A673 (cell line): ENCODE measurements at regions not wholly inside any gene's neighbourhood (a gene's known extent, or its start where the extent isn't known, plus 50 kb on each side); places are given as distances from the start of the nearest gene placed in this dataset.

Source experiments
- EZH2 ChIP-seq: fragments of 200-600 bp; sonication (generic); IDR thresholded peaks from 2 replicates; pipeline ENCODE4 v1.6.1; 2017; ENCODE audit warnings: borderline replicate concordance, low read depth, mild to moderate bottlenecking, mixed read lengths, antibody characterized with exemption, low read length; ENCODE audit not compliant: poor library complexity, severe bottlenecking
- TF ChIP-seq, protein P1 (sequence below): fragments of 300-800, 200-600 bp; sonication (generic); conservative IDR thresholded peaks from 2 replicates; pipeline ENCODE4 v1.5.1; 2017; ENCODE audit warnings: low read depth, mild to moderate bottlenecking, antibody characterized with exemption, low read length, moderate library complexity, mixed read lengths

DNA sequence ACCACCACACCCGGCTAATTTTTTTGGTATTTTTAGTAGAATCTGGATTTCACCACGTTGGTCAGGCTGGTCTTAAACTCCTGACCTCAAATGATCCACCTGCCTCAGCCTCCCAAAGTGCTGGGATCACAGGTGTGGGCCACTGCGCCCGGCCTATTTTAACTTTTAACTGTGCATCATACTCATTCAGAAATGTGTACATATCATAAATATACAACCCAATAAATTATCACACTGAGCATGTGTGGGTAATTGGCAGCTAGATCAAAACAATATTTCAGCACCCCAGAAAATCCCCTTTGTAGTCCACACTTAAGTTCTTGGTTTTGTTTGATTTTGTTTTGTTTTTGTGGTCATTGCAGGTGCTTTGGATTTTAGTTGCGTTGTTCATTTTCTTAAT is 228.9 kb upstream of the ZNF217 start:
- TF ChIP-seq, protein P1, sequence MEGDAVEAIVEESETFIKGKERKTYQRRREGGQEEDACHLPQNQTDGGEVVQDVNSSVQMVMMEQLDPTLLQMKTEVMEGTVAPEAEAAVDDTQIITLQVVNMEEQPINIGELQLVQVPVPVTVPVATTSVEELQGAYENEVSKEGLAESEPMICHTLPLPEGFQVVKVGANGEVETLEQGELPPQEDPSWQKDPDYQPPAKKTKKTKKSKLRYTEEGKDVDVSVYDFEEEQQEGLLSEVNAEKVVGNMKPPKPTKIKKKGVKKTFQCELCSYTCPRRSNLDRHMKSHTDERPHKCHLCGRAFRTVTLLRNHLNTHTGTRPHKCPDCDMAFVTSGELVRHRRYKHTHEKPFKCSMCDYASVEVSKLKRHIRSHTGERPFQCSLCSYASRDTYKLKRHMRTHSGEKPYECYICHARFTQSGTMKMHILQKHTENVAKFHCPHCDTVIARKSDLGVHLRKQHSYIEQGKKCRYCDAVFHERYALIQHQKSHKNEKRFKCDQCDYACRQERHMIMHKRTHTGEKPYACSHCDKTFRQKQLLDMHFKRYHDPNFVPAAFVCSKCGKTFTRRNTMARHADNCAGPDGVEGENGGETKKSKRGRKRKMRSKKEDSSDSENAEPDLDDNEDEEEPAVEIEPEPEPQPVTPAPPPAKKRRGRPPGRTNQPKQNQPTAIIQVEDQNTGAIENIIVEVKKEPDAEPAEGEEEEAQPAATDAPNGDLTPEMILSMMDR: no peak
- no peak for TF ChIP-seq EZH2
